ENCODE measurements at regions not wholly inside any gene's neighbourhood (a gene's known extent, or its start where the extent isn't known, plus 50 kb on each side); places are given as distances from the start of the nearest gene placed in this dataset.

- Histone ChIP-seq H3K36me3 (ENCODE audit: insufficient read depth, low read length) (no peaks in the 10 kb centered on the region), H3K4me1 (ENCODE audit: insufficient read depth, low read length, poor library complexity, severe bottlenecking) (no peaks in the 10 kb centered on the region)
Measured at GRCh38 chr4:147019091-147019490, 73.4 kb upstream of the TTC29 start.

GRCh38 chr4:147020456-147020855, 74.8 kb upstream of the TTC29 start:
- H3K9me3 ChIP-seq (ENCODE audit: insufficient read depth, low read depth, low read length): no peaks in the 10 kb centered on the region
- H3K4me3 ChIP-seq (ENCODE audit: low read length, poor library complexity, severe bottlenecking): no peak overlapping the region

More at GRCh38 chr4:147019091-147019490, 73.4 kb upstream of the TTC29 start:
- Histone ChIP-seq H3K9me2 (replicated peaks; ENCODE audit: low read depth, low read length) (no peaks in the 10 kb centered on the region), H3F3A (ENCODE audit: low read depth) (no peaks in the 10 kb centered on the region), H3K27me3 (ENCODE audit: insufficient read depth, low read length, poor library complexity, severe bottlenecking) (no peaks in the 10 kb centered on the region), H3K4me2 (ENCODE audit: low read depth, low read length, poor library complexity, severe bottlenecking) (no peak overlapping the region), H2AFZ (ENCODE audit: low read length) (no peak overlapping the region), H3K9me3 (ENCODE audit: insufficient read depth, low read depth, low read length) (no peaks in the 10 kb centered on the region), H3K4me3 (ENCODE audit: low read length, poor library complexity, severe bottlenecking) (no peak overlapping the region), H3K9ac (ENCODE audit: low read depth, low read length, poor library complexity, severe bottlenecking) (no peak overlapping the region), H3K79me2 (ENCODE audit: insufficient read depth, low read length) (no peaks in the 10 kb centered on the region), H4K20me1 (ENCODE audit: insufficient read depth, low read length, poor library complexity, severe bottlenecking) (no peaks in the 10 kb centered on the region)
- TF ChIP-seq EZH2phosphoT487 (IDR thresholded peaks at IDR 0.05; ENCODE audit: borderline replicate concordance): no peak
- peak; percentile 86 for TF ChIP-seq CTCF (conservative IDR thresholded peaks at IDR 0.05; ENCODE audit: low read length)

DNA sequence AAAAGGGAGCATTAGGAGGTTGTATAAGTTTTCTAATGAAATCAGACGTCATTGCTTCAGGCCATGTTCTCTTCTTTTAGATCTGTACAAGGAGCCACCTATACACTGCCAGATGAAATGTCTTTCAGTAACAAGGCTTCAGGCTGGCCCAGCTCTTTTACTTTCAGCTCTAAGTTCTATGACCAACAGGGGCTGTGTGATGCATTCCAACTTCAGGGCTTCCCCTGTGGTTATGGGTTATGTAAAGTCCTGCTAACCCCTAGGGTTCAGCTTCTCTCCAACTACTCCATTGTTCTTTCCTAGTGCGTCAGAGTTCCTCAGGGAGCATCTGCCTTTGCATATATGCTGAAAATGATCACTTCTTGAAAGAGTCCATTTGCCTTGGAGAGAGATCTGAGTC, 79.4 kb upstream of the TTC29 start:
- Histone ChIP-seq H3F3A (ENCODE audit: low read depth) (no peaks in the 10 kb centered on the region), H3K9me2 (replicated peaks; ENCODE audit: low read depth, low read length) (no peaks in the 10 kb centered on the region), H3K36me3 (ENCODE audit: insufficient read depth, low read length) (no peaks in the 10 kb centered on the region), H2AFZ (ENCODE audit: low read length) (no peak overlapping the region), H3K4me1 (ENCODE audit: insufficient read depth, low read length, poor library complexity, severe bottlenecking) (no peaks in the 10 kb centered on the region), H3K4me3 (ENCODE audit: low read length, poor library complexity, severe bottlenecking) (no peak overlapping the region), H3K9ac (ENCODE audit: low read depth, low read length, poor library complexity, severe bottlenecking) (no peak overlapping the region), H3K9me3 (ENCODE audit: insufficient read depth, low read depth, low read length) (no peaks in the 10 kb centered on the region), H3K4me2 (ENCODE audit: low read depth, low read length, poor library complexity, severe bottlenecking) (no peak overlapping the region), H4K20me1 (ENCODE audit: insufficient read depth, low read length, poor library complexity, severe bottlenecking) (no peaks in the 10 kb centered on the region), H3K27me3 (ENCODE audit: insufficient read depth, low read length, poor library complexity, severe bottlenecking) (no peaks in the 10 kb centered on the region), H3K79me2 (ENCODE audit: insufficient read depth, low read length) (no peaks in the 10 kb centered on the region)
- no peak for TF ChIP-seq EZH2phosphoT487 (IDR thresholded peaks at IDR 0.05; ENCODE audit: borderline replicate concordance)
- TF ChIP-seq CTCF (conservative IDR thresholded peaks at IDR 0.05; ENCODE audit: low read length): no peak

More at GRCh38 chr4:147020456-147020855, 74.8 kb upstream of the TTC29 start:
- Histone ChIP-seq H2AFZ (ENCODE audit: low read length) (peak overlapping the region; percentile 35; the same call in 1 of the 2 replicates), H3K4me1 (ENCODE audit: insufficient read depth, low read length, poor library complexity, severe bottlenecking) (no peaks in the 10 kb centered on the region), H3K27me3 (ENCODE audit: insufficient read depth, low read length, poor library complexity, severe bottlenecking) (no peaks in the 10 kb centered on the region), H3F3A (ENCODE audit: low read depth) (no peaks in the 10 kb centered on the region), H3K36me3 (ENCODE audit: insufficient read depth, low read length) (no peaks in the 10 kb centered on the region), H3K79me2 (ENCODE audit: insufficient read depth, low read length) (no peaks in the 10 kb centered on the region), H3K9ac (ENCODE audit: low read depth, low read length, poor library complexity, severe bottlenecking) (no peak overlapping the region), H4K20me1 (ENCODE audit: insufficient read depth, low read length, poor library complexity, severe bottlenecking) (no peaks in the 10 kb centered on the region), H3K9me2 (replicated peaks; ENCODE audit: low read depth, low read length) (no peaks in the 10 kb centered on the region), H3K4me2 (ENCODE audit: low read depth, low read length, poor library complexity, severe bottlenecking) (no peak overlapping the region)
- no peak for TF ChIP-seq CTCF (conservative IDR thresholded peaks at IDR 0.05; ENCODE audit: low read length)
- no peak for TF ChIP-seq EZH2phosphoT487 (IDR thresholded peaks at IDR 0.05; ENCODE audit: borderline replicate concordance)

Data from Loucy (cell line).